Ascending aorta (tissue), 2 donors: ENCODE measurements at regions not wholly inside any gene's neighbourhood (a gene's known extent, or its start where the extent isn't known, plus 50 kb on each side); places are given as distances from the start of the nearest gene placed in this dataset.

Experiments used
- DNase-seq, 2 donors: peaks; one replicate each; pipeline ENCODE4 v3.0.0-alpha.2; 2019; ENCODE audit warnings: low spot score in 2 of 2
- H3K27ac ChIP-seq, 2 donors: fragments of 200-600 bp; sonication (generic); one replicate each; pipeline ENCODE4 v1.5.1; 2016 to 2017; ENCODE audit warnings: mild to moderate bottlenecking in 1 of 2
- H3K27me3 ChIP-seq: fragments of 200-600 bp; sonication (generic); one replicate; pipeline ENCODE4 v1.5.1; 2017
- H3K36me3 ChIP-seq, 2 donors: fragments of 200-600 bp; sonication (generic); one replicate each; pipeline ENCODE4 v1.5.1; 2016
- H3K4me1 ChIP-seq, 2 donors: fragments of 200-600 bp; sonication (generic); one replicate each; pipeline ENCODE4 v1.5.1; 2016 to 2017; ENCODE audit warnings: mild to moderate bottlenecking in 1 of 2
- H3K4me3 ChIP-seq, 2 donors: fragments of 200-600 bp; sonication (generic); one replicate each; pipeline ENCODE4 v1.5.1; 2016 to 2017; ENCODE audit warnings: mild to moderate bottlenecking in 1 of 2
- H3K9me3 ChIP-seq, 2 donors: fragments of 200-600 bp; sonication (generic); one replicate each; pipeline ENCODE4 v1.5.1; 2016
- intact Hi-C: fragments of 100-400 bp; cut with DNase I; formaldehyde crosslinking; loops from one replicate; pipeline ENCODE4 v1.15.1; 2023
- TF ChIP-seq, protein P1 (sequence below), 3 experiments: fragments of 200-600 bp in 2 of 3; fragments of 450-650 bp in 1 of 3; sonication (generic) in 2 of 3; IDR thresholded peaks; one replicate each; pipeline ENCODE4 v1.5.1; 2016 to 2019; ENCODE audit warnings: antibody characterized with exemption in 3 of 3, mild to moderate bottlenecking in 1 of 3, moderate library complexity in 1 of 3

DNA sequence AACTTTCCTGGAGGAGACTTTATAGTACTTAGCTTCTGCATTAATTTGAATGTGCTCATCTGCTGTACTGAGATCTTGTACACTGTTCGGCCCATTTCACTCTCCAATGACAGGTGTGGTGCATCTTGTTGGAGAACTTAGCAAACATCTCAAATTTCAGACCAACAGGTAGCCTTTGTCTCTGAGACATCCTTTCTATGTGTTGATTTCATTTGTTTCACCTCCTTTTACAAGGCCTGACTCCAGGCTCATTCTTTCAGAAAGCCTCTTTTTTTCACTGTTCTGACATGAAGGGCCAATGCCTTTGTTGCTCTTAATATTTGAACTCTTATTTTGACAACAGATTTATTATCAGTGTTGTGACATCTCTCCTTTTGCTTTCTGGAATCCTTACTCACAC is 271.8 kb upstream of the FANCL start:
- TF ChIP-seq, protein P1, sequence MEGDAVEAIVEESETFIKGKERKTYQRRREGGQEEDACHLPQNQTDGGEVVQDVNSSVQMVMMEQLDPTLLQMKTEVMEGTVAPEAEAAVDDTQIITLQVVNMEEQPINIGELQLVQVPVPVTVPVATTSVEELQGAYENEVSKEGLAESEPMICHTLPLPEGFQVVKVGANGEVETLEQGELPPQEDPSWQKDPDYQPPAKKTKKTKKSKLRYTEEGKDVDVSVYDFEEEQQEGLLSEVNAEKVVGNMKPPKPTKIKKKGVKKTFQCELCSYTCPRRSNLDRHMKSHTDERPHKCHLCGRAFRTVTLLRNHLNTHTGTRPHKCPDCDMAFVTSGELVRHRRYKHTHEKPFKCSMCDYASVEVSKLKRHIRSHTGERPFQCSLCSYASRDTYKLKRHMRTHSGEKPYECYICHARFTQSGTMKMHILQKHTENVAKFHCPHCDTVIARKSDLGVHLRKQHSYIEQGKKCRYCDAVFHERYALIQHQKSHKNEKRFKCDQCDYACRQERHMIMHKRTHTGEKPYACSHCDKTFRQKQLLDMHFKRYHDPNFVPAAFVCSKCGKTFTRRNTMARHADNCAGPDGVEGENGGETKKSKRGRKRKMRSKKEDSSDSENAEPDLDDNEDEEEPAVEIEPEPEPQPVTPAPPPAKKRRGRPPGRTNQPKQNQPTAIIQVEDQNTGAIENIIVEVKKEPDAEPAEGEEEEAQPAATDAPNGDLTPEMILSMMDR (IDR thresholded peaks at IDR 0.05) = no peak
- H3K9me3 ChIP-seq = no peaks in the 10 kb centered on the region
- no peak for DNase-seq
- no peaks in the 10 kb centered on the region for H3K4me1 ChIP-seq
- H3K36me3 ChIP-seq = no peaks in the 10 kb centered on the region
- intact Hi-C loops = no loop called here
- no peak overlapping the region for H3K27ac ChIP-seq
- no peak overlapping the region for H3K4me3 ChIP-seq
- no peaks in the 10 kb centered on the region for H3K27me3 ChIP-seq

GRCh38 chr2:58508006-58508405 is 266.9 kb upstream of the FANCL start:
- Histone ChIP-seq H3K4me1 (no peaks in the 10 kb centered on the region), H3K9me3 (no peaks in the 10 kb centered on the region), H3K27ac (no peak overlapping the region), H3K4me3 (no peak overlapping the region), H3K27me3 (no peaks in the 10 kb centered on the region), H3K36me3 (no peaks in the 10 kb centered on the region)
- TF ChIP-seq, protein P1 (IDR thresholded peaks at IDR 0.05) = no peak
- no peak for DNase-seq
- intact Hi-C loops = no loop called here

DNA sequence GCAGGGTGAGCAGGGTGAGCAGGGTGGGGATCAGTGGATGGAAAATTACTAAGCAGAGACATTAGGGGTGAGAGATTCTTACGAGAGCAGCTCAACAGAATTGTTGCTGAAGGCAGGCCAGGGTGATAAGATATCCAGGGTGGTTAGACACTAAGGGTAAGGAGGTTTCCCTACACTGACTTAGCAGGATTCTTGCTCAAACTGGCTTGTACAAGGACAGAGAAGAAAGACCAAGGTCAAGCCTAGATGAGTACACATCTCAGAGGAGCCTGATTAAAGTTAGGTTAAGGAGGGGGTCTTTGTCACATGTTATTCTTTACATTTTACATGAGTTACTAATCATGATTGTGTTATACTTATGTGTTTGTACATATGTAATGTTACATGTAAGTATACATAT is 262.8 kb upstream of the FANCL start:
- H3K4me1 ChIP-seq = no peaks in the 10 kb centered on the region
- no peak for DNase-seq
- TF ChIP-seq, protein P1 (IDR thresholded peaks at IDR 0.05) = no peak
- no peaks in the 10 kb centered on the region for H3K27me3 ChIP-seq
- no peaks in the 10 kb centered on the region for H3K36me3 ChIP-seq
- no peak overlapping the region for H3K4me3 ChIP-seq
- no peaks in the 10 kb centered on the region for H3K9me3 ChIP-seq
- H3K27ac ChIP-seq = no peak overlapping the region
- intact Hi-C loops = no loop called here

GRCh38 chr2:58502931-58503330 is 261.8 kb upstream of the FANCL start:
- H3K27me3 ChIP-seq = no peaks in the 10 kb centered on the region
- no peak for DNase-seq
- no peaks in the 10 kb centered on the region for H3K36me3 ChIP-seq
- H3K9me3 ChIP-seq = no peaks in the 10 kb centered on the region
- intact Hi-C loops = no loop called here
- H3K27ac ChIP-seq = no peak overlapping the region
- no peak overlapping the region for H3K4me3 ChIP-seq
- TF ChIP-seq, protein P1 (IDR thresholded peaks at IDR 0.05) = no peak
- no peaks in the 10 kb centered on the region for H3K4me1 ChIP-seq

DNA sequence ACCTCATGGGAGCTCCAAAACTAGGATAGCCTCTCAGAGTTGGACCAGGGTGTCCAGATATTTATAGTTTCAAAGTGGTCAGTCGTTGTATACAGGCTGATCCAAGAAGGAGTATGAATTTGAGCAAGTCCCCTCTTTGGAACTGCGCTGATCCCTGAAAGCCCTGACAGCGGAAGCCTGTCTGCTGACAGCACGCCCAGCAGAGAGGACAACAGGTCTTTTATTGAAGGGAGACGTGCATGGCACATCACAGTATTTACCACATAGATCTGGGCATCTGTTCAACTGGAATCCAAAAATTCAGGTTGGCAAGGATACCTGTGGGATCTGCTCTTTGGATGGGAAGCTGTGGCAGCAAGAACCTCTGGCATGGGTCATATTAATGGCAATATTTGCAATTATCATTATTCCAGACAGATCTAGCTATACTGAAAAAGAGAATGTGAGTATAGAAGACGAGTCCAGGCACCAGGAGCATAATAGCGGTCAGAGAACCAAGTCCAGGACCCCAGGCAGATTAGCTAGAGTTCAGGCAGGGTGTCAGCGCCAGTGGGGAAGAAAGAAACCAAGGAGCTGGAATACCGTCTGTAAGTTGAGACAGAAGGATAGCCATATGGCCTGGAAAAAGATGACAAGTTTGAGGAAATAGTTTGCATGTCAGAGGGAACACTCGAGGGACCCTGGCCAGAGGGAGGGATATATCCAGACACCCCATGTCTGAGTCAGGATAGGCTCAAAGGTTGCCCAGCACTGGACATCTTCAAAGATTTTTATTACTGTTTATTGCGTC is 260.4 kb upstream of the FANCL start:
- no peaks in the 10 kb centered on the region for H3K27me3 ChIP-seq
- no peak for DNase-seq
- no peak overlapping the region for H3K4me3 ChIP-seq
- H3K4me1 ChIP-seq = no peaks in the 10 kb centered on the region
- no peak overlapping the region for H3K27ac ChIP-seq
- H3K9me3 ChIP-seq = no peaks in the 10 kb centered on the region
- TF ChIP-seq, protein P1 (IDR thresholded peaks at IDR 0.05) = no peak
- intact Hi-C loops = no loop called here
- no peaks in the 10 kb centered on the region for H3K36me3 ChIP-seq
